GM10266 (cell line): ENCODE measurements at regions not wholly inside any gene's neighbourhood (a gene's known extent, or its start where the extent isn't known, plus 50 kb on each side); places are given as distances from the start of the nearest gene placed in this dataset.

Experiments
- DNase-seq: peaks from one replicate; pipeline ENCODE4 v3.0.0; 2012; ENCODE audit errors: extremely low spot score
- CTCF ChIP-seq: IDR thresholded peaks from 2 replicates; pipeline ENCODE4 v1.5.1; 2012; ENCODE audit warnings: mild to moderate bottlenecking, low read depth; ENCODE audit not compliant: control insufficient read depth, insufficient read depth; ENCODE audit errors: missing control alignments

DNA sequence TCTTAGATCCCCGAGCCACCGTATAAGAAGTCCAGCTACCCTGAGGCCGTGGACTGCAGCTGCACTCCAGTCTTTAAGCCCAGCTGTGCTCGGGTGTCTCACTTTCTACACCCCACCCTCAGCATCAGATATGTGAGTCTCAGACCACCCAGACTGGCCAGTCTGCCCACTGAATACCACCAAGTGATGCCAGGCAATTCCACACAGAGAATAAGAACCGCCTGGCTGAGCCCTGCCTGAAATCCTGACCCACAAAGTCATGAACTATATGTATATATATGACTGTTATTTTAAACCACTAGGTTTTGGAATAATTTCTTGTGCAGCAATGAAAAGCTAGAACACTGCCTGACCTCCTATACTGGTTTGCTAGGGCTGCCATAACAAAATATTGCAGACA lies 106.7 kb downstream of the FOXF2 start:
- no peak for DNase-seq
- no peak for TF ChIP-seq CTCF

DNA sequence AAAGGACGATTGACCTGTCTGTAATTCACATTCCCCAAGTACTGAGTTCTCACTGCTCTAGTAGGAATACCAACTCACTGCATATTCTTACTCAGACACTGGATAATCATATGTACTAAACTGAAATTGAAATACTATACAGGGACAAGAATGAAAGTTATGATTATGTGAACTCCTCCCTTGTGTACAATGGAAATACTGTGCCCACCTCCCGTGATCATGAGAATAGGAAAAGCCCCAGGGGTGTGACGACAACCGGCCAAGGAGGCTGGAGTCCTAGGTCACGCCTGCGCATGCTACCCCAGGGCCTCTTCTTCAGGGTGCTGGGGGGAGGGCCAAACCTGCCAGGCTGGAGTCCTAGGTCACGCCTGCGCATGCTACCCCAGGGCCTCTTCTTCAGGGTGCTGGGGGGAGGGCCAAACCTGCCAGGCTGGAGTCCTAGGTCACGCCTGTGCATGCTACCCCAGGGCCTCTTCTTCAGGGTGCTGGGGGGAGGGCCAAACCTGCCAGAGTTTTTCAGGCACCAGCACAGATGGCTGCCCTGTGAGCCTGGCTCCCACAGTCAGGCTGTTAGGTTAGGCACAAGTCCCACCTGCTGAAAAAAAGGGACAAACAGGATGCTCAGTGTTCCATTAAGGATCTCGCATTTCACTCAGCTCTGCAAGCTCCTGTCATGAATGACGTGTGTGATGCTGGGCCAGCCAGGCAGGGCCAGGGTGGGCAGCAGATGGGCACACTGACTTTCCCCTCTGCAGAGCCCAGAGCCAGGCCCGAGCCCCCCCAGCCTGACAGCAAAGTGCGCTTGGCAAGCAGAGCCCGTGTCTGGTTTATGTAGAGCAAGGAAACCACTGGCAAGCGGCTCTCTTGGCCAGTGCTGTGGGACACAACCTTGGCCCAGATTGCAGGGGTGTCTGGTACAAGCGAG lies 107.7 kb downstream of the FOXF2 start:
- no peak for TF ChIP-seq CTCF
- DNase-seq, result no peak

DNA sequence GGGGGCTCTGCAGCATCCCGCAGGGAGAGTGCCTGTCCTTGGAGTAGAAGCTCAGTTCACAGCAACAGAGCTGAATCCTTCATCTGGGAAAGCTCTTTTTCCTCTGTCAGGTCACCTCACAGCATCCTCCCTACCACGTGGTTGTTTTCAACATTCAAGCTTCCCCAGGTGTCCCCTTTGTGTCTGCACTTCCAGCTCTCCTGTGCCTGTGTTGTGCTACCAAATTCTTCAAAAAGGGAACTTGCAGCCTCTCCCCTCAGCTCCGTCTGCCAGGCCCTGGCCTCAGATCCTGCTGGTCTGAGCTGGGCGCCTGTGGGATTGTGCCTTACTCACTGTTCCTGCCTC lies 108.4 kb downstream of the FOXF2 start:
- no peak for DNase-seq
- no peak for TF ChIP-seq CTCF

DNA sequence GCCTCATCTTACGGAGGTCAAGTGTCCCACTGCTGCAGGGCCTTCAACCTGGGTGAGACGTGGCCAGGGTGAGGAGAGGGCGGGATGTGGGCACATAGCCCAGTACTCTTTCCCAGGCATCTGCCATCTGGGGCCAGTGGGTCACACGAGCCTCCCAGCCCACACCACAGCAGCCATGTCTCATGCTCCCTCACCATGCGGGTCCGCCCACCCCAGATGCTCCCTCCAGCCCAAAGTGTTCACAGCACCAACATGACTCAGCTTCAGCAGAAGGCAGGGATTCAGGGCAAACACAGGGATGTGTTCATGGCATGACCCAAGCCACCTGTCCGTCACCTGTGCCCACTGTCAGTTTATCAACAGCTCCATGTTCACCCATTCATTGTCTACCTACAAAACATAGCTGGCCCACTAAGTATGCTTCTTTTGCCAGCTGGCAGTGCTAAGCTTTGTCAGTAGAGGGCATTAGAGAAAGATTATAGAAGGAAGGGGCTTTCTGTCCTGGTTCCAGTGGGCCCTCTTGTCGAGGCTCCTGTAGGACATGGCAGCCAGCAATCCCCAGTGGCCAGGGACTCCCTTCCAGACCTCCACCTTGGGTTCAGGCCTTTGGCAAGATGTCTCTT lies 109.2 kb downstream of the FOXF2 start:
- DNase-seq, result no peak
- TF ChIP-seq CTCF, result peak; percentile 17

DNA sequence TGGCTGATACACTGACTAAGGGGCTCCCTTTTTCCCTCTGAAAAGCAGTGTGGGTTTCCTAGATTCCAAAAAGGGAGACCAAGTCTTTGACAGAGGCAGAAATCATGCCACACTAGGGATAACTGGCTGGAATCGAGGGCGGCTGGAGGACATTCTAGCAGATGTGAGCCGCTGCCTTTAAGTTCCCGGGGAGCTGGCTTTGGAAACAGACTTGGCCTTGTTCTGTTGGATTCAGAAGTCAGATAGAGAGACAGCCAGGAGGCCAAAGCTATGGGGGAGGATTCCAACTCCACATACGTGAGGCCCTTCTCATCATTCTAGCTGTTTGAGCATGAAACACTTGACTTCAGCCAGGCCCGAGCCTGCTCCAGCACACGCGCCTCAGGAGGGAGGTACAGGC lies 109.9 kb upstream of the FOXC1 start:
- TF ChIP-seq CTCF, result no peak
- no peak for DNase-seq

DNA sequence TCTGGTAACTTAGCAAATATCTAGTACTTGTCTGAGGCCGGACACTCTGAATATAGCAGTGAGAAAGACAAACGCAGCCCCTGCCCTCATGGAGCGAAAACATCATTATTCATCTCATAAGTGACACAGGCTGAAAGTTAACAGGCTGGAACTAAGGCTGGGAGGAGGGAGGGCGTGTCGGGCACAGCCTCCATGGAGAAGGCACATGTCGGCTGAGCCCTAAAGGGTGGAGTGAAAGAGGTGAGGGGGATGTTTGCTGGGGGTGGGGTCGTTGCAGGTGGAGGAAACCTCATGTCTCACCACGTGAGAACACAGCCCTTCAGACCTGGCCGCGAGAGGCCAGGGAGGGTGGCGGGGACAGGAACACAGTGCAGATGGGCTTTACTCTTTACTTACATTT lies 108.8 kb upstream of the FOXC1 start:
- DNase-seq, result no peak
- no peak for TF ChIP-seq CTCF

GRCh38 chr6:1502041-1502440 lies 107.7 kb upstream of the FOXC1 start:
- no peak for DNase-seq

More at GRCh38 chr6:1502041-1502440, 107.7 kb upstream of the FOXC1 start:
- no peak for TF ChIP-seq CTCF
